Mesothelial cell of epicardium (in vitro differentiated cells): ENCODE measurements at regions not wholly inside any gene's neighbourhood (a gene's known extent, or its start where the extent isn't known, plus 50 kb on each side); places are given as distances from the start of the nearest gene placed in this dataset.

Source experiments
- DNase-seq, 2 experiments: peaks; one replicate each; pipeline ENCODE4 v3.0.0; 2021; ENCODE audit warnings: low spot score in 2 of 2; ENCODE audit not compliant: unreplicated experiment in 2 of 2
- H3K27ac Mint-ChIP-seq: 2 replicates; pipeline ENCODE4 v1.8.0; 2021; ENCODE audit warnings: mixed read lengths
- H3K27me3 Mint-ChIP-seq: 2 replicates; pipeline ENCODE4 v1.8.0; 2021; ENCODE audit warnings: low read depth, mixed read lengths
- H3K36me3 Mint-ChIP-seq: 2 replicates; pipeline ENCODE4 v1.8.0; 2021; ENCODE audit warnings: mixed read lengths
- H3K4me1 Mint-ChIP-seq: 2 replicates; pipeline ENCODE4 v1.8.0; 2021; ENCODE audit warnings: mixed read lengths
- H3K4me3 Mint-ChIP-seq: 2 replicates; pipeline ENCODE4 v1.8.0; 2021; ENCODE audit warnings: mild to moderate bottlenecking, moderate library complexity, mixed read lengths
- H3K9me3 Mint-ChIP-seq: 2 replicates; pipeline ENCODE4 v1.8.0; 2021; ENCODE audit warnings: mixed read lengths
- TF ChIP-seq, protein P1 (sequence below): fragments of 200-600 bp; sonication (generic); IDR thresholded peaks from one replicate; pipeline ENCODE4 v1.5.0; 2021; ENCODE audit warnings: antibody characterized with exemption; ENCODE audit not compliant: unreplicated experiment

GRCh38 chr6:139580592-139581484, 206.4 kb upstream of the CITED2 start:
- no peaks in the 10 kb centered on the region for H3K27me3 Mint-ChIP-seq
- H3K27ac Mint-ChIP-seq: peak overlapping the region; percentile 26
- TF ChIP-seq, protein P1, sequence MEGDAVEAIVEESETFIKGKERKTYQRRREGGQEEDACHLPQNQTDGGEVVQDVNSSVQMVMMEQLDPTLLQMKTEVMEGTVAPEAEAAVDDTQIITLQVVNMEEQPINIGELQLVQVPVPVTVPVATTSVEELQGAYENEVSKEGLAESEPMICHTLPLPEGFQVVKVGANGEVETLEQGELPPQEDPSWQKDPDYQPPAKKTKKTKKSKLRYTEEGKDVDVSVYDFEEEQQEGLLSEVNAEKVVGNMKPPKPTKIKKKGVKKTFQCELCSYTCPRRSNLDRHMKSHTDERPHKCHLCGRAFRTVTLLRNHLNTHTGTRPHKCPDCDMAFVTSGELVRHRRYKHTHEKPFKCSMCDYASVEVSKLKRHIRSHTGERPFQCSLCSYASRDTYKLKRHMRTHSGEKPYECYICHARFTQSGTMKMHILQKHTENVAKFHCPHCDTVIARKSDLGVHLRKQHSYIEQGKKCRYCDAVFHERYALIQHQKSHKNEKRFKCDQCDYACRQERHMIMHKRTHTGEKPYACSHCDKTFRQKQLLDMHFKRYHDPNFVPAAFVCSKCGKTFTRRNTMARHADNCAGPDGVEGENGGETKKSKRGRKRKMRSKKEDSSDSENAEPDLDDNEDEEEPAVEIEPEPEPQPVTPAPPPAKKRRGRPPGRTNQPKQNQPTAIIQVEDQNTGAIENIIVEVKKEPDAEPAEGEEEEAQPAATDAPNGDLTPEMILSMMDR: no peak
- DNase-seq: no peak
- no peak overlapping the region for H3K4me3 Mint-ChIP-seq
- peaks cover 53% of the 10 kb centered on the region for H3K4me1 Mint-ChIP-seq
- peaks cover 1% of the 10 kb centered on the region for H3K36me3 Mint-ChIP-seq
- H3K9me3 Mint-ChIP-seq: no peaks in the 10 kb centered on the region

- Mint-ChIP-seq H3K27ac (peak overlapping the region; percentile 74), H3K4me1 (peaks cover 46% of the 10 kb centered on the region), H3K36me3 (no peaks in the 10 kb centered on the region), H3K9me3 (peaks cover 5% of the 10 kb centered on the region), H3K4me3 (no peak overlapping the region), H3K27me3 (no peaks in the 10 kb centered on the region)
- no peak for DNase-seq
- TF ChIP-seq, protein P1: no peak
Observed at GRCh38 chr6:139577763-139578604, 203.5 kb upstream of the CITED2 start.

DNA sequence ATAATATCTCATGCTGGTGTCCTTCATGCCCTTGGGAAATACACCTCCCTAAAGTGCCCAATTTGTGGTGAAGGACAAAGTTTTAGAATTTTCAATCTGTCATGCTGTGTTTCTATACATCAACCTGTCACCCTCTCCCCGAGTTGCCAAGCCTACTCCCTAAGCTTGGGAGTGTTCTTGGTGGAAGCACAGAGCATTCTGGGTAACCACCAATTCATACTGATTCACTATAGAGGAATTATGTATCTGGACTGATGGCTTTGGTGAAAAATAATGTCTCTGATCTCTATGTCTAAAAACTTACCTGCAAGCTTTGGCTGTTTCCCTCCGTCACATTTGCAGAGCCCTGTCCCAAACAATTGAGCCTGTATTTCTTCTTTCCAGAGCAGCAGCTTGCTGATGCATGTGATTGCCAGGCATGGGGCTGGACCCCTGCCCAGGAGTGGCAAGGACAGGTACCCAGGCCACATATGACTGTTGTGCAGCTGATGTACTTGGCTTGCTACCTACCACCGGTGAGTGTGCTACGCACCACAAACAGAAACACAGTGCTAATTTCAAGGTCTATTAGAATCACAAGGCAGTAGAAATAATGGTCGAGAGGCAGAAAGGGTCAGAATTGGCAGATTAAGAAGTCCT, 202.8 kb upstream of the CITED2 start:
- DNase-seq: no peak
- no peaks in the 10 kb centered on the region for H3K36me3 Mint-ChIP-seq
- peaks cover 44% of the 10 kb centered on the region for H3K4me1 Mint-ChIP-seq
- TF ChIP-seq, protein P1: no peak
- H3K4me3 Mint-ChIP-seq: no peak overlapping the region
- peaks cover 5% of the 10 kb centered on the region for H3K9me3 Mint-ChIP-seq
- H3K27me3 Mint-ChIP-seq: no peaks in the 10 kb centered on the region
- peak overlapping the region; percentile 74 for H3K27ac Mint-ChIP-seq

GRCh38 chr6:139572001-139572400, 197.6 kb upstream of the CITED2 start:
- peaks cover 5% of the 10 kb centered on the region for H3K9me3 Mint-ChIP-seq
- peaks cover 43% of the 10 kb centered on the region for H3K4me1 Mint-ChIP-seq
- H3K27ac Mint-ChIP-seq: no peak overlapping the region
- no peaks in the 10 kb centered on the region for H3K36me3 Mint-ChIP-seq
- TF ChIP-seq, protein P1: no peak
- no peaks in the 10 kb centered on the region for H3K27me3 Mint-ChIP-seq
- DNase-seq: no peak
- H3K4me3 Mint-ChIP-seq: no peak overlapping the region

GRCh38 chr6:139570166-139570565, 195.7 kb upstream of the CITED2 start:
- TF ChIP-seq, protein P1: no peak
- H3K9me3 Mint-ChIP-seq: peaks cover 5% of the 10 kb centered on the region
- peak overlapping the region; percentile 90 for H3K27ac Mint-ChIP-seq
- DNase-seq: no peak
- no peak overlapping the region for H3K4me3 Mint-ChIP-seq
- H3K27me3 Mint-ChIP-seq: no peaks in the 10 kb centered on the region
- no peaks in the 10 kb centered on the region for H3K36me3 Mint-ChIP-seq
- H3K4me1 Mint-ChIP-seq: peaks cover 44% of the 10 kb centered on the region
